Transverse colon (tissue), 4 donors: ENCODE measurements at regions not wholly inside any gene's neighbourhood (a gene's known extent, or its start where the extent isn't known, plus 50 kb on each side); places are given as distances from the start of the nearest gene placed in this dataset.

ENCODE experiments used
- DNase-seq: peaks from one replicate; pipeline ENCODE4 v3.0.0-alpha.2; 2019
- H3K27ac ChIP-seq, 4 donors: fragments of 200-600 bp; sonication (generic); 2 replicates each; pipeline ENCODE4 v1.5.1; 2016 to 2018; ENCODE audit warnings: inconsistent platforms in 4 of 4
- H3K27me3 ChIP-seq: fragments of 200-600 bp; sonication (generic); 2 replicates; pipeline ENCODE4 v1.5.1; 2017; ENCODE audit warnings: inconsistent platforms
- H3K36me3 ChIP-seq, 4 donors: fragments of 200-600 bp; sonication (generic); 2 replicates each; pipeline ENCODE4 v1.5.1; 2017 to 2019; ENCODE audit warnings: inconsistent platforms in 4 of 4
- H3K4me1 ChIP-seq, 4 donors: fragments of 200-600 bp; sonication (generic); 2 replicates each; pipeline ENCODE4 v1.5.1; 2017 to 2020; ENCODE audit warnings: inconsistent platforms in 4 of 4
- H3K4me3 ChIP-seq, 4 donors: fragments of 200-600 bp; sonication (generic); 1 replicate in 1 of 4; 2 replicates in 3 of 4; pipeline versions ENCODE4 v1.5.1 to v1.6.1; 2017 to 2019; ENCODE audit warnings: inconsistent platforms in 4 of 4
- H3K9me3 ChIP-seq, 2 donors: fragments of 200-600 bp; sonication (generic); 2 replicates each; pipeline ENCODE4 v1.5.1; 2017 to 2019; ENCODE audit warnings: inconsistent platforms in 2 of 2
- CTCF ChIP-seq, 5 experiments: fragments of 200-600 bp in 3 of 5; fragments of 450-650 bp in 2 of 5; sonication (generic) in 3 of 5; IDR thresholded peaks; 1 replicate in 2 of 5; 2 replicates in 3 of 5; pipeline ENCODE4 v1.5.1; 2016 to 2017; ENCODE audit warnings: antibody characterized with exemption in 5 of 5, inconsistent platforms in 3 of 5, mild to moderate bottlenecking in 2 of 5, moderate library complexity in 1 of 5
- EP300 ChIP-seq: sonication (generic); formaldehyde crosslinking; IDR thresholded peaks from one replicate; pipeline ENCODE4 v1.6.1; 2017; ENCODE audit warnings: antibody characterized with exemption, low read depth
- POLR2A ChIP-seq: fragments of 450-650 bp; IDR thresholded peaks from one replicate; pipeline ENCODE4 v1.6.1; 2016; ENCODE audit warnings: antibody characterized with exemption, mild to moderate bottlenecking, moderate library complexity
- POLR2AphosphoS5 ChIP-seq, 3 donors: sonication (generic); formaldehyde crosslinking; IDR thresholded peaks; one replicate each; pipeline ENCODE4 v1.6.1; 2016; ENCODE audit warnings: antibody characterized with exemption in 3 of 3
- WGBS, 2 donors: methylation state at CpG; one replicate each; pipeline ENCODE4 v1.1.5; 2018; ENCODE audit warnings: low coverage in 1 of 2; 5-methylcytosine and 5-hydroxymethylcytosine counted together
- in situ Hi-C, 4 donors: fragments of 200-750 bp; cut with MboI; loops; one replicate each; pipeline versions ENCODE4 v1.15.0 to v1.15.1; 2017; ENCODE audit warnings: low sequenced_read_pairs in 3 of 4, low pct_ligation_motif_present in 1 of 4, low pct_unique_long_range_greater_than_20kb in 1 of 4
- intact Hi-C: fragments of 100-400 bp; cut with DNase I; formaldehyde crosslinking; loops from one replicate; pipeline ENCODE4 v1.15.1; 2023; ENCODE audit warnings: low total_unique reads

GRCh38 chr3:82202269-82202668, 440.8 kb upstream of the GBE1 start:
- Histone ChIP-seq H3K4me1 (no peaks in the 10 kb centered on the region), H3K27ac (no peak overlapping the region), H3K9me3 (no peaks in the 10 kb centered on the region), H3K4me3 (no peak overlapping the region), H3K27me3 (no peaks in the 10 kb centered on the region), H3K36me3 (no peaks in the 10 kb centered on the region)
- intact Hi-C loops = no loop called here
- TF ChIP-seq POLR2AphosphoS5 (IDR thresholded peaks at IDR 0.05) = no peak
- TF ChIP-seq POLR2A = no peak
- TF ChIP-seq EP300 = no peak
- no peak for TF ChIP-seq CTCF (IDR thresholded peaks at IDR 0.05)
- 80% methylated on average over 5 of the region's 5 CpGs for WGBS, 2 donors
- DNase-seq = no peak
- in situ Hi-C loops = no loop called here

- Histone ChIP-seq H3K4me1 (no peaks in the 10 kb centered on the region), H3K36me3 (no peaks in the 10 kb centered on the region), H3K9me3 (no peaks in the 10 kb centered on the region), H3K4me3 (no peak overlapping the region), H3K27ac (no peak overlapping the region), H3K27me3 (no peaks in the 10 kb centered on the region)
- in situ Hi-C loops (no loop called here), intact Hi-C loops (no loop called here)
- DNase-seq = no peak
- WGBS, 2 donors = 74 to 89% methylated on average over 2 of the region's 2 CpGs
- TF ChIP-seq CTCF (IDR thresholded peaks at IDR 0.05) (no peak), POLR2AphosphoS5 (IDR thresholded peaks at IDR 0.05) (no peak), POLR2A (no peak)
Measured at GRCh38 chr3:82201316-82201715, 439.9 kb upstream of the GBE1 start.

DNA sequence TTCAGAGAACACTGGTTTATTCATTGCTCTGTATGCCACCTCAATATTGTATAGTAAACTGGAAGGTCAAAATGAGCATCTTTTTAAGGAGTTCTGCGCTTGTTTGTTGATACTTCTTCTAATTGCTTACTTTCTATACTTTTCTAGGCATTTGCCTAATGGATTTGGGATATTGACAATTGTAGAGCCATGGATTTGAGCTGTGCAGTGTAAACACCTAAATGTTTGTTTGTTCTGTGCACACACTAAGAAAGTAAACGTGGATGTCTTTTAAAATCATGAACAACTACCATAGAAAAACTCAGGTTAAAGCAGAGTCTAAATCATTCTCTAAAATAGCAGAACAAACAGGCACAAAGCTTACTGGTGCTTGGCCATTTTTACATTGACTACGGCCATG, 436.6 kb upstream of the GBE1 start:
- Histone ChIP-seq H3K4me3 (no peak overlapping the region), H3K27ac (no peak overlapping the region), H3K4me1 (no peaks in the 10 kb centered on the region), H3K36me3 (no peaks in the 10 kb centered on the region), H3K9me3 (no peaks in the 10 kb centered on the region), H3K27me3 (no peaks in the 10 kb centered on the region)
- intact Hi-C loops = no loop called here
- in situ Hi-C loops = no loop called here
- TF ChIP-seq CTCF (IDR thresholded peaks at IDR 0.05) (no peak), POLR2AphosphoS5 (IDR thresholded peaks at IDR 0.05) (no peak), POLR2A (no peak), EP300 (no peak)
- no peak for DNase-seq
- 55 to 60% methylated on average over 3 of the region's 3 CpGs for WGBS, 2 donors

DNA sequence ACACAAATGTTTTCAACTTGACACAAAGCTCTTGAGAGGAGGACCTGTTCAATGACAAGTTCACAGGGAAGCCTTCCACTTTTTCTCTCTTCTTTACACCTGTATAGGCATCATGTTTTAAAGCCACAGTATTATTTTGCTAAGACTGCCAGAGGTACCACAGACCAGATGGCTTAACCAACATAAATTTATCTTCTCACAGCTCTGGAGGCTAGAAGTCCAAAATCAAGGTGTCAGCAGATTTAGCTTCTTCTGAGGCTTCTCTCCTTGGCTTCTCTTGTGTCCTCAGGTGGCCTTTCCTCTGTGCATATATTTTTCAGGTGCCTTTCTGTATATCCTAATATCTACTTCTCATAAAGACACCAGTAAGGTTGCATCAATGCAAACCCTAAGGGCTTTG, 435.2 kb upstream of the GBE1 start:
- no peak for DNase-seq
- Histone ChIP-seq H3K4me3 (no peak overlapping the region), H3K27ac (no peak overlapping the region), H3K36me3 (no peaks in the 10 kb centered on the region), H3K4me1 (no peaks in the 10 kb centered on the region), H3K27me3 (no peaks in the 10 kb centered on the region), H3K9me3 (no peaks in the 10 kb centered on the region)
- no peak for TF ChIP-seq POLR2AphosphoS5 (IDR thresholded peaks at IDR 0.05)
- TF ChIP-seq POLR2A = no peak
- no peak for TF ChIP-seq EP300
- no peak for TF ChIP-seq CTCF (IDR thresholded peaks at IDR 0.05)
- intact Hi-C loops (no loop called here), in situ Hi-C loops (no loop called here)
